WTC11 (cell line): ENCODE measurements at regions not wholly inside any gene's neighbourhood (a gene's known extent, or its start where the extent isn't known, plus 50 kb on each side); places are given as distances from the start of the nearest gene placed in this dataset.

Source experiments
- ATAC-seq: fragments of 200-7000 bp; cut with Tn5 transposase; 2 replicates; pipeline ENCODE4 v1.10.0; 2021; ENCODE audit warnings: mild to moderate bottlenecking, moderate library complexity
- CTCF ChIA-PET: fragments of 300-600 bp; sonication (Branson Sonifier 250); formaldehyde crosslinking; loops from one replicate; lab custom pipeline; 2021; ENCODE audit warnings: antibody characterized with exemption; lab: Charles Lee
- POLR2A ChIA-PET: fragments of 350-600 bp; sonication (Branson Sonifier 250); formaldehyde crosslinking; loops from one replicate; lab custom pipeline; 2021; ENCODE audit warnings: antibody characterized with exemption; lab: Charles Lee
- DNase-seq: peaks from one replicate; pipeline ENCODE4 v3.0.0; 2021; ENCODE audit warnings: low spot score
- H3K27ac Mint-ChIP-seq: 2 replicates; pipeline ENCODE4 v1.8.0; 2021; ENCODE audit warnings: mixed read lengths
- H3K27me3 Mint-ChIP-seq: 2 replicates; pipeline ENCODE4 v1.8.0; 2021; ENCODE audit warnings: low read depth, mild to moderate bottlenecking, moderate library complexity, mixed read lengths
- H3K36me3 Mint-ChIP-seq: 2 replicates; pipeline ENCODE4 v1.8.0; 2021; ENCODE audit warnings: mixed read lengths
- H3K4me1 Mint-ChIP-seq: 2 replicates; pipeline ENCODE4 v1.8.0; 2022; ENCODE audit warnings: mixed read lengths
- H3K4me3 Mint-ChIP-seq: 2 replicates; pipeline ENCODE4 v1.8.0; 2021; ENCODE audit warnings: mild to moderate bottlenecking, moderate library complexity, mixed read lengths
- H3K9me3 Mint-ChIP-seq: 2 replicates; pipeline ENCODE4 v1.8.0; 2021; ENCODE audit warnings: mixed read lengths
- ATF1 ChIP-seq: sonication (generic); formaldehyde crosslinking; IDR thresholded peaks from 2 replicates; pipeline ENCODE4 v1.8.1; 2023; ENCODE audit warnings: mild to moderate bottlenecking, moderate library complexity, missing genetic modification reagents
- CREB1 ChIP-seq: sonication (generic); formaldehyde crosslinking; IDR thresholded peaks from 2 replicates; pipeline ENCODE4 v1.8.0; 2023; ENCODE audit warnings: mild to moderate bottlenecking, missing genetic modification reagents
- FOXJ3 ChIP-seq: sonication (generic); formaldehyde crosslinking; IDR thresholded peaks from 2 replicates; pipeline ENCODE4 v1.9.0; 2021; ENCODE audit warnings: missing genetic modification reagents, mild to moderate bottlenecking, borderline replicate concordance
- GABPB1 ChIP-seq: sonication (generic); formaldehyde crosslinking; IDR thresholded peaks from 2 replicates; pipeline ENCODE4 v1.8.1; 2023; ENCODE audit warnings: mild to moderate bottlenecking, missing genetic modification reagents
- GTF2I ChIP-seq: fragments of 250-450 bp; sonication (Bioruptor Pico); conservative IDR thresholded peaks from 2 replicates; pipeline ENCODE4 v1.4.0; 2021; ENCODE audit warnings: mild to moderate bottlenecking
- NFE2L1 ChIP-seq: sonication (generic); formaldehyde crosslinking; IDR thresholded peaks from 2 replicates; pipeline ENCODE4 v1.8.1; 2023; ENCODE audit warnings: missing genetic modification reagents
- OVOL2 ChIP-seq: fragments of 250-450 bp; sonication (Bioruptor Pico); IDR thresholded peaks from 2 replicates; pipeline ENCODE4 v1.9.0; 2021; ENCODE audit warnings: mild to moderate bottlenecking, borderline replicate concordance
- RELA ChIP-seq: sonication (generic); formaldehyde crosslinking; IDR thresholded peaks from 2 replicates; pipeline ENCODE4 v1.8.1; 2022; ENCODE audit warnings: missing genetic modification reagents, mild to moderate bottlenecking, borderline replicate concordance
- SMAD4 ChIP-seq: sonication (generic); formaldehyde crosslinking; IDR thresholded peaks from 2 replicates; pipeline ENCODE4 v1.8.0; 2022; ENCODE audit warnings: mild to moderate bottlenecking, missing genetic modification reagents
- ZNF219 ChIP-seq: sonication (generic); formaldehyde crosslinking; IDR thresholded peaks from 2 replicates; pipeline ENCODE4 v1.8.0; 2023; ENCODE audit warnings: missing genetic modification reagents, mild to moderate bottlenecking, borderline replicate concordance
- ZNF263 ChIP-seq: sonication (generic); formaldehyde crosslinking; IDR thresholded peaks from 2 replicates; pipeline ENCODE4 v1.8.1; 2022; ENCODE audit warnings: low read depth, mild to moderate bottlenecking, moderate library complexity, missing genetic modification reagents
- ZNF281 ChIP-seq: sonication (generic); formaldehyde crosslinking; IDR thresholded peaks from 2 replicates; pipeline ENCODE4 v1.8.0; 2023; ENCODE audit warnings: mild to moderate bottlenecking, missing genetic modification reagents
- ZNF671 ChIP-seq: fragments of 250-450 bp; sonication (Bioruptor Pico); IDR thresholded peaks from 2 replicates; pipeline ENCODE4 v1.8.0; 2021; ENCODE audit warnings: mild to moderate bottlenecking
- TF ChIP-seq, protein P1 (sequence below): fragments of 250-450 bp; sonication (Bioruptor Pico); IDR thresholded peaks from 2 replicates; pipeline ENCODE4 v1.9.0; 2021; ENCODE audit warnings: moderate library complexity, mild to moderate bottlenecking, inconsistent platforms, borderline replicate concordance
- TF ChIP-seq, protein P2 (sequence below): sonication (generic); formaldehyde crosslinking; IDR thresholded peaks from 2 replicates; pipeline ENCODE4 v1.8.1; 2023; ENCODE audit warnings: mild to moderate bottlenecking, missing genetic modification reagents, moderate library complexity
- TF ChIP-seq, protein P3 (sequence below): sonication (generic); formaldehyde crosslinking; IDR thresholded peaks from 2 replicates; pipeline ENCODE4 v1.8.1; 2022; ENCODE audit warnings: low read depth, missing genetic modification reagents, borderline replicate concordance
- TF ChIP-seq, protein P4 (sequence below): sonication (generic); formaldehyde crosslinking; IDR thresholded peaks from 2 replicates; pipeline ENCODE4 v1.8.1; 2022; ENCODE audit warnings: mild to moderate bottlenecking, moderate library complexity, missing genetic modification reagents
- TF ChIP-seq, protein P5 (sequence below): sonication (generic); formaldehyde crosslinking; IDR thresholded peaks from 2 replicates; pipeline ENCODE4 v1.8.0; 2023; ENCODE audit warnings: missing genetic modification reagents, mild to moderate bottlenecking, borderline replicate concordance

DNA sequence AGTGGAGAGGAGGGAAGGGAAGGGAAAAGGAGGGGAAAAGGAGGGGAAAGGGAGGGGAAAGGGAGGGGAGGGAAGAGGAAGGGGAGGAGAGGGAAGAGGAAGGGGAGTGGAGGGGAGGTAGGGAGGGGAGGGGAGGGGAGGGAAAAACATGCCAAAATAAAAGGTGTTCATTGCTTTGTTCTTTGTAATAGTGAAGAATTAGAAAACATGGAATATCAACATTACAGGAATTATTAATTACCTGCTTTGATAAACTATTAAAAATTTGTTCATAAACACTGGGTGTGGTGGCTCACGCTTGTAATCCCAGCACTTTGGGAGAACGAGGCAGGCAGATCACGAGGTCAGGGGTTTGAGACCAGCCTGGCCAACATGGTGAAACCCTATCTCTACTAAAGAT lies 579.2 kb downstream of the MED13L start (continued):
- TF ChIP-seq, protein P1, sequence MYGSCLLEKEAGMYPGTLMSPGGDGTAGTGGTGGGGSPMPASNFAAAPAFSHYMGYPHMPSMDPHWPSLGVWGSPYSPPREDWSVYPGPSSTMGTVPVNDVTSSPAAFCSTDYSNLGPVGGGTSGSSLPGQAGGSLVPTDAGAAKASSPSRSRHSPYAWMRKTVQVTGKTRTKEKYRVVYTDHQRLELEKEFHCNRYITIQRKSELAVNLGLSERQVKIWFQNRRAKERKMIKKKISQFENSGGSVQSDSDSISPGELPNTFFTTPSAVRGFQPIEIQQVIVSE (CRISPR knock-in tag): no peak

GRCh38 chr12:115697340-115697739 lies 580.2 kb downstream of the MED13L start:
- H3K4me1 Mint-ChIP-seq: peaks cover 18% of the 10 kb centered on the region; the same call in 1 of the 2 replicates
- ChIA-PET CTCF (no interaction called here), POLR2A (no interaction called here)
- no peak for TF ChIP-seq OVOL2 (CRISPR knock-in tag)
- no peak overlapping the region for H3K4me3 Mint-ChIP-seq
- no peaks in the 10 kb centered on the region for H3K36me3 Mint-ChIP-seq
- no peak for DNase-seq
- no peak for ATAC-seq
- peaks cover 14% of the 10 kb centered on the region for H3K9me3 Mint-ChIP-seq
- H3K27me3 Mint-ChIP-seq: no peaks in the 10 kb centered on the region
- H3K27ac Mint-ChIP-seq: no peak overlapping the region

GRCh38 chr12:115694564-115694963 lies 582.9 kb downstream of the MED13L start:
- DNase-seq (no peak), ATAC-seq (no peak)
- no peak overlapping the region for H3K27ac Mint-ChIP-seq
- no peaks in the 10 kb centered on the region for H3K36me3 Mint-ChIP-seq
- no peaks in the 10 kb centered on the region; the same call in 1 of the 2 replicates for H3K27me3 Mint-ChIP-seq
- H3K9me3 Mint-ChIP-seq: peaks cover 16% of the 10 kb centered on the region
- H3K4me1 Mint-ChIP-seq: peaks cover 21% of the 10 kb centered on the region; the same call in 1 of the 2 replicates
- CTCF ChIA-PET: no interaction called here
- no peak for TF ChIP-seq CREB1 (CRISPR knock-in tag)
- TF ChIP-seq, protein P2, sequence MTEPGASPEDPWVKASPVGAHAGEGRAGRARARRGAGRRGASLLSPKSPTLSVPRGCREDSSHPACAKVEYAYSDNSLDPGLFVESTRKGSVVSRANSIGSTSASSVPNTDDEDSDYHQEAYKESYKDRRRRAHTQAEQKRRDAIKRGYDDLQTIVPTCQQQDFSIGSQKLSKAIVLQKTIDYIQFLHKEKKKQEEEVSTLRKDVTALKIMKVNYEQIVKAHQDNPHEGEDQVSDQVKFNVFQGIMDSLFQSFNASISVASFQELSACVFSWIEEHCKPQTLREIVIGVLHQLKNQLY (CRISPR knock-in tag): no peak
- H3K4me3 Mint-ChIP-seq: no peak overlapping the region
- POLR2A ChIA-PET: no interaction called here

DNA sequence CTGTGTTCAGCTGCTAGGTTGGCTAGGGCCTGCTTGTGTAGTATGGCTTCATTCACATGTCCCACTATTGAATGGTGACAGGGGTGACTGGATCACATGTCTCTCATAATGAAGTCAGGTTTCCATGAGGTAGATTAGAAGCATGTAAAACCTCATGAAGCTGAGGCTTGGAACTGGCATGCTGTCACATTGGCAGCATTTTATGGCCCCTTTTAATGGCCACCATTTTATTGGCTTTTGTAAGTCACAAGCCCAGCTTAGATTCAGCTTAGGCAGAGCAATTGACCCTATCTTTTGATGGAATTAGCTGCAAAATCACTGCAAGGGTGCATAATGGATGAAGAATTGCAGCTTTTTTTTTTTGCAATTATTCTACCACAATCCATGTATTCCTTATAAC lies 583.5 kb downstream of the MED13L start:
- Mint-ChIP-seq H3K27ac (no peak overlapping the region), H3K4me1 (peaks cover 21% of the 10 kb centered on the region; the same call in 1 of the 2 replicates), H3K9me3 (peaks cover 16% of the 10 kb centered on the region), H3K36me3 (no peaks in the 10 kb centered on the region), H3K4me3 (no peak overlapping the region), H3K27me3 (no peaks in the 10 kb centered on the region; the same call in 1 of the 2 replicates)
- ATAC-seq (no peak), DNase-seq (no peak)
- ChIA-PET POLR2A (no interaction called here), CTCF (no interaction called here)
- TF ChIP-seq, protein P1 (CRISPR knock-in tag): no peak
- TF ChIP-seq RELA (no peak), ZNF263 (no peak), GTF2I (no peak), GABPB1 (no peak), NFE2L1 (CRISPR knock-in tag) (no peak), FOXJ3 (CRISPR knock-in tag) (no peak), ZNF281 (no peak), ATF1 (CRISPR knock-in tag) (no peak), ZNF219 (CRISPR knock-in tag) (no peak), SMAD4 (CRISPR knock-in tag) (no peak), ZNF671 (no peak)
- TF ChIP-seq, protein P3, sequence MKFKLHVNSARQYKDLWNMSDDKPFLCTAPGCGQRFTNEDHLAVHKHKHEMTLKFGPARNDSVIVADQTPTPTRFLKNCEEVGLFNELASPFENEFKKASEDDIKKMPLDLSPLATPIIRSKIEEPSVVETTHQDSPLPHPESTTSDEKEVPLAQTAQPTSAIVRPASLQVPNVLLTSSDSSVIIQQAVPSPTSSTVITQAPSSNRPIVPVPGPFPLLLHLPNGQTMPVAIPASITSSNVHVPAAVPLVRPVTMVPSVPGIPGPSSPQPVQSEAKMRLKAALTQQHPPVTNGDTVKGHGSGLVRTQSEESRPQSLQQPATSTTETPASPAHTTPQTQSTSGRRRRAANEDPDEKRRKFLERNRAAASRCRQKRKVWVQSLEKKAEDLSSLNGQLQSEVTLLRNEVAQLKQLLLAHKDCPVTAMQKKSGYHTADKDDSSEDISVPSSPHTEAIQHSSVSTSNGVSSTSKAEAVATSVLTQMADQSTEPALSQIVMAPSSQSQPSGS (CRISPR knock-in tag): no peak
- TF ChIP-seq, protein P4, sequence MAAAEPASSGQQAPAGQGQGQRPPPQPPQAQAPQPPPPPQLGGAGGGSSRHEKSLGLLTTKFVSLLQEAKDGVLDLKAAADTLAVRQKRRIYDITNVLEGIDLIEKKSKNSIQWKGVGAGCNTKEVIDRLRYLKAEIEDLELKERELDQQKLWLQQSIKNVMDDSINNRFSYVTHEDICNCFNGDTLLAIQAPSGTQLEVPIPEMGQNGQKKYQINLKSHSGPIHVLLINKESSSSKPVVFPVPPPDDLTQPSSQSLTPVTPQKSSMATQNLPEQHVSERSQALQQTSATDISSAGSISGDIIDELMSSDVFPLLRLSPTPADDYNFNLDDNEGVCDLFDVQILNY (CRISPR knock-in tag): no peak
- TF ChIP-seq, protein P5, sequence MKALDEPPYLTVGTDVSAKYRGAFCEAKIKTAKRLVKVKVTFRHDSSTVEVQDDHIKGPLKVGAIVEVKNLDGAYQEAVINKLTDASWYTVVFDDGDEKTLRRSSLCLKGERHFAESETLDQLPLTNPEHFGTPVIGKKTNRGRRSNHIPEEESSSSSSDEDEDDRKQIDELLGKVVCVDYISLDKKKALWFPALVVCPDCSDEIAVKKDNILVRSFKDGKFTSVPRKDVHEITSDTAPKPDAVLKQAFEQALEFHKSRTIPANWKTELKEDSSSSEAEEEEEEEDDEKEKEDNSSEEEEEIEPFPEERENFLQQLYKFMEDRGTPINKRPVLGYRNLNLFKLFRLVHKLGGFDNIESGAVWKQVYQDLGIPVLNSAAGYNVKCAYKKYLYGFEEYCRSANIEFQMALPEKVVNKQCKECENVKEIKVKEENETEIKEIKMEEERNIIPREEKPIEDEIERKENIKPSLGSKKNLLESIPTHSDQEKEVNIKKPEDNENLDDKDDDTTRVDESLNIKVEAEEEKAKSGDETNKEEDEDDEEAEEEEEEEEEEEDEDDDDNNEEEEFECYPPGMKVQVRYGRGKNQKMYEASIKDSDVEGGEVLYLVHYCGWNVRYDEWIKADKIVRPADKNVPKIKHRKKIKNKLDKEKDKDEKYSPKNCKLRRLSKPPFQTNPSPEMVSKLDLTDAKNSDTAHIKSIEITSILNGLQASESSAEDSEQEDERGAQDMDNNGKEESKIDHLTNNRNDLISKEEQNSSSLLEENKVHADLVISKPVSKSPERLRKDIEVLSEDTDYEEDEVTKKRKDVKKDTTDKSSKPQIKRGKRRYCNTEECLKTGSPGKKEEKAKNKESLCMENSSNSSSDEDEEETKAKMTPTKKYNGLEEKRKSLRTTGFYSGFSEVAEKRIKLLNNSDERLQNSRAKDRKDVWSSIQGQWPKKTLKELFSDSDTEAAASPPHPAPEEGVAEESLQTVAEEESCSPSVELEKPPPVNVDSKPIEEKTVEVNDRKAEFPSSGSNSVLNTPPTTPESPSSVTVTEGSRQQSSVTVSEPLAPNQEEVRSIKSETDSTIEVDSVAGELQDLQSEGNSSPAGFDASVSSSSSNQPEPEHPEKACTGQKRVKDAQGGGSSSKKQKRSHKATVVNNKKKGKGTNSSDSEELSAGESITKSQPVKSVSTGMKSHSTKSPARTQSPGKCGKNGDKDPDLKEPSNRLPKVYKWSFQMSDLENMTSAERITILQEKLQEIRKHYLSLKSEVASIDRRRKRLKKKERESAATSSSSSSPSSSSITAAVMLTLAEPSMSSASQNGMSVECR (CRISPR knock-in tag): no peak
